Lower leg skin (tissue), 4 donors: ENCODE measurements at regions not wholly inside any gene's neighbourhood (a gene's known extent, or its start where the extent isn't known, plus 50 kb on each side); places are given as distances from the start of the nearest gene placed in this dataset.

Source experiments
- DNase-seq, 2 donors: peaks; one replicate each; pipeline ENCODE4 v3.0.0-alpha.2; 2019; ENCODE audit warnings: low spot score in 2 of 2
- H3K4me3 ChIP-seq: fragments of 200-600 bp; sonication (generic); 2 replicates; pipeline ENCODE4 v1.5.1; 2017; ENCODE audit warnings: mild to moderate bottlenecking, low read depth; ENCODE audit not compliant: poor library complexity, severe bottlenecking
- POLR2A ChIP-seq, 2 donors: fragments of 450-650 bp; IDR thresholded peaks; one replicate each; pipeline ENCODE4 v1.6.1; 2016 to 2017; ENCODE audit warnings: antibody characterized with exemption in 2 of 2, mild to moderate bottlenecking in 1 of 2, moderate library complexity in 1 of 2
- WGBS, 2 donors: methylation state at CpG; one replicate each; pipeline ENCODE4 v1.1.5; 2018; 5-methylcytosine and 5-hydroxymethylcytosine counted together
- intact Hi-C: fragments of 100-400 bp; cut with DNase I; formaldehyde crosslinking; loops from one replicate; pipeline ENCODE4 v1.15.0; 2023; ENCODE audit warnings: low total_unique reads
- TF ChIP-seq, protein P1 (sequence below), 3 donors: fragments of 450-650 bp; IDR thresholded peaks; one replicate each; pipeline ENCODE4 v1.5.1; 2016; ENCODE audit warnings: antibody characterized with exemption in 3 of 3, mild to moderate bottlenecking in 3 of 3, moderate library complexity in 2 of 3

GRCh38 chr4:57412259-57413054 is 302.3 kb upstream of the IGFBP7 start:
- no peak for DNase-seq
- no peak for TF ChIP-seq POLR2A (IDR thresholded peaks at IDR 0.05)
- TF ChIP-seq, protein P1, sequence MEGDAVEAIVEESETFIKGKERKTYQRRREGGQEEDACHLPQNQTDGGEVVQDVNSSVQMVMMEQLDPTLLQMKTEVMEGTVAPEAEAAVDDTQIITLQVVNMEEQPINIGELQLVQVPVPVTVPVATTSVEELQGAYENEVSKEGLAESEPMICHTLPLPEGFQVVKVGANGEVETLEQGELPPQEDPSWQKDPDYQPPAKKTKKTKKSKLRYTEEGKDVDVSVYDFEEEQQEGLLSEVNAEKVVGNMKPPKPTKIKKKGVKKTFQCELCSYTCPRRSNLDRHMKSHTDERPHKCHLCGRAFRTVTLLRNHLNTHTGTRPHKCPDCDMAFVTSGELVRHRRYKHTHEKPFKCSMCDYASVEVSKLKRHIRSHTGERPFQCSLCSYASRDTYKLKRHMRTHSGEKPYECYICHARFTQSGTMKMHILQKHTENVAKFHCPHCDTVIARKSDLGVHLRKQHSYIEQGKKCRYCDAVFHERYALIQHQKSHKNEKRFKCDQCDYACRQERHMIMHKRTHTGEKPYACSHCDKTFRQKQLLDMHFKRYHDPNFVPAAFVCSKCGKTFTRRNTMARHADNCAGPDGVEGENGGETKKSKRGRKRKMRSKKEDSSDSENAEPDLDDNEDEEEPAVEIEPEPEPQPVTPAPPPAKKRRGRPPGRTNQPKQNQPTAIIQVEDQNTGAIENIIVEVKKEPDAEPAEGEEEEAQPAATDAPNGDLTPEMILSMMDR (IDR thresholded peaks at IDR 0.05), result no peak
- WGBS, 2 donors, result 85 to 91% methylated on average over 5 of the region's 5 CpGs
- H3K4me3 ChIP-seq, result no peak overlapping the region
- intact Hi-C loops, result no loop called here

GRCh38 chr4:57410331-57411052 is 300.3 kb upstream of the IGFBP7 start:
- H3K4me3 ChIP-seq, result no peak overlapping the region
- intact Hi-C loops, result no loop called here
- 43 to 61% methylated on average over 5 of the region's 5 CpGs for WGBS, 2 donors
- DNase-seq, result no peak
- no peak for TF ChIP-seq POLR2A (IDR thresholded peaks at IDR 0.05)
- TF ChIP-seq, protein P1 (IDR thresholded peaks at IDR 0.05), result no peak

DNA sequence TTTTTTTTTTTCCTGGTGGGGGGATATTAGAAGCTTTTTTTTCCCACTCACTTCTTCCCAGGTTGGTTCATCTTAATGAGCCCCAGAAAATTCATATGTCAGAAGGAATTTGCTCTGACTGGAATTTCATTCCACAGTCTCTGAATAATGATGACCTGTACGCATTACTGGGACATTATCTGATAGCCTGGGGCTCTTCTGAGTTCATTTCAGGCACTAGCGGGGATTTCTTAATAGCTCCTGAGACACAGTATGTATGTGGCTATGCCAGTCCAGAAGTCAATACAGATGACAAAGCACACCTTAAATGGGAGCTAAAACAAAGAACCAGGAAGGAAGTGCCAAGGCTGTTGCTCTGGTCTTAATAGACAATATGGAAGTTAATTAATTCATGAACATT is 295.2 kb upstream of the IGFBP7 start:
- WGBS, 2 donors, result 30 to 46% methylated on average over 2 of the region's 2 CpGs
- no peak overlapping the region for H3K4me3 ChIP-seq
- no peak for DNase-seq
- intact Hi-C loops, result no loop called here
- TF ChIP-seq, protein P1 (IDR thresholded peaks at IDR 0.05), result no peak
- no peak for TF ChIP-seq POLR2A (IDR thresholded peaks at IDR 0.05)

GRCh38 chr4:57404483-57404882 is 294.3 kb upstream of the IGFBP7 start:
- intact Hi-C loops, result no loop called here
- no peak for DNase-seq

GRCh38 chr4:57403591-57403990 is 293.4 kb upstream of the IGFBP7 start:
- TF ChIP-seq POLR2A (IDR thresholded peaks at IDR 0.05), result no peak
- TF ChIP-seq, protein P1 (IDR thresholded peaks at IDR 0.05), result no peak
- DNase-seq, result no peak
- H3K4me3 ChIP-seq, result no peak overlapping the region
- 84 to 86% methylated on average over 2 of the region's 2 CpGs for WGBS, 2 donors
- intact Hi-C loops, result no loop called here

More at GRCh38 chr4:57404483-57404882, 294.3 kb upstream of the IGFBP7 start:
- no peak for TF ChIP-seq POLR2A (IDR thresholded peaks at IDR 0.05)
- TF ChIP-seq, protein P1 (IDR thresholded peaks at IDR 0.05), result no peak
- WGBS, 2 donors, result 55 to 60% methylated on average over 4 of the region's 4 CpGs
- H3K4me3 ChIP-seq, result no peak overlapping the region
